ENCODE measurements at regions not wholly inside any gene's neighbourhood (a gene's known extent, or its start where the extent isn't known, plus 50 kb on each side); places are given as distances from the start of the nearest gene placed in this dataset.

DNA sequence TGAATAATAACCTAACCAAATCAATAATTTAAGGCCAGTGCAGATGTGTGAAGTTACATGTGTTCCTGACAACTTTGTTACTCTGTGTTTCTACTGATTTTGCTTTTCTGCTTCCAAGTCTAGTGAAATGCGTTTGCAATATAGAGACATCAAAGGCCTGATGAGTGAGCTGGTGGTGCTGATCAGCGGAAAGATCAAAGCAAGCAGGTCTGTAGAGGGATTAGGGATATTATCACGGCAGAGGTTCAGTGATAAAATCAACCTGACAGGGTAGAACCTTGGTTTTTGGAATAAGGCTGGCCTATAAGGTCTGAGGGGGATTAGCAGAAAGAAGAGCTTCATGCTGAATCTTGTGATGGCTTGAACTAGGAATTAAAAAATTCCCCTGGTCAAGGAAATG, 111.7 kb downstream of the EDEM1 start:
- Histone ChIP-seq H3K4me1 (ENCODE audit: insufficient read depth) (no peaks in the 10 kb centered on the region), H3K27me3 (no peaks in the 10 kb centered on the region), H3K9me3 (no peaks in the 10 kb centered on the region), H3K4me3 (no peak overlapping the region), H3K36me3 (no peaks in the 10 kb centered on the region), H3K27ac (no peak overlapping the region)
- 74 to 83% (median 82%) methylated on average over 3 of the region's 3 CpGs for WGBS, 3 donors
- intact Hi-C loops (cut with DNase I) = no loop called here
- no peak for DNase-seq
- TF ChIP-seq POLR2A (IDR thresholded peaks at IDR 0.05) = no peak
- TF ChIP-seq, protein P1, sequence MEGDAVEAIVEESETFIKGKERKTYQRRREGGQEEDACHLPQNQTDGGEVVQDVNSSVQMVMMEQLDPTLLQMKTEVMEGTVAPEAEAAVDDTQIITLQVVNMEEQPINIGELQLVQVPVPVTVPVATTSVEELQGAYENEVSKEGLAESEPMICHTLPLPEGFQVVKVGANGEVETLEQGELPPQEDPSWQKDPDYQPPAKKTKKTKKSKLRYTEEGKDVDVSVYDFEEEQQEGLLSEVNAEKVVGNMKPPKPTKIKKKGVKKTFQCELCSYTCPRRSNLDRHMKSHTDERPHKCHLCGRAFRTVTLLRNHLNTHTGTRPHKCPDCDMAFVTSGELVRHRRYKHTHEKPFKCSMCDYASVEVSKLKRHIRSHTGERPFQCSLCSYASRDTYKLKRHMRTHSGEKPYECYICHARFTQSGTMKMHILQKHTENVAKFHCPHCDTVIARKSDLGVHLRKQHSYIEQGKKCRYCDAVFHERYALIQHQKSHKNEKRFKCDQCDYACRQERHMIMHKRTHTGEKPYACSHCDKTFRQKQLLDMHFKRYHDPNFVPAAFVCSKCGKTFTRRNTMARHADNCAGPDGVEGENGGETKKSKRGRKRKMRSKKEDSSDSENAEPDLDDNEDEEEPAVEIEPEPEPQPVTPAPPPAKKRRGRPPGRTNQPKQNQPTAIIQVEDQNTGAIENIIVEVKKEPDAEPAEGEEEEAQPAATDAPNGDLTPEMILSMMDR (IDR thresholded peaks at IDR 0.05) = no peak
- TF ChIP-seq EP300 (IDR thresholded peaks at IDR 0.05) = no peak

DNA sequence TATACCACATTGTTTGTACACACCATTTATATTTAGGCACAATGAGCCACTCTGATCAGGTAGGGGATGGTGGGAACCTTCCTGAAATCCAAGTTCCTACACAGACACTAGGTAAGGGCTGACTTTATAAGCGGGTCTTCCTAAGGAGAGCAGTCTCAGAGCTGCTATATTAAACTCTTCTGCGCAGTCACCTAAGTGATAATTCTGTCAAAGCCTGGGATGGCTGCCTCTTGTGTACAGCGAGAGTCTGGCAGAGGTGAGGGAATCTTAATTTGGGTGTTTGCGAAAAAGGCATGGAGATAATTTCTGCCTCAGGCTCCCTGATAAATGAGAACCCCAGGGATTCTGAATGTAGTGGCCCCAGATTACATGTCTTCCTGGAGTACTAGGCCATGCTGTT, 113.1 kb downstream of the EDEM1 start:
- Histone ChIP-seq H3K9me3 (no peaks in the 10 kb centered on the region), H3K4me1 (ENCODE audit: insufficient read depth) (no peaks in the 10 kb centered on the region), H3K36me3 (no peaks in the 10 kb centered on the region), H3K27ac (no peak overlapping the region), H3K27me3 (no peaks in the 10 kb centered on the region), H3K4me3 (no peak overlapping the region)
- intact Hi-C loops (cut with DNase I) = no loop called here
- 92 to 97% (median 93%) methylated on average over 4 of the region's 4 CpGs for WGBS, 3 donors
- TF ChIP-seq EP300 (IDR thresholded peaks at IDR 0.05) = no peak
- no peak for TF ChIP-seq POLR2A (IDR thresholded peaks at IDR 0.05)
- TF ChIP-seq, protein P1 (IDR thresholded peaks at IDR 0.05) = no peak
- no peak for DNase-seq

DNA sequence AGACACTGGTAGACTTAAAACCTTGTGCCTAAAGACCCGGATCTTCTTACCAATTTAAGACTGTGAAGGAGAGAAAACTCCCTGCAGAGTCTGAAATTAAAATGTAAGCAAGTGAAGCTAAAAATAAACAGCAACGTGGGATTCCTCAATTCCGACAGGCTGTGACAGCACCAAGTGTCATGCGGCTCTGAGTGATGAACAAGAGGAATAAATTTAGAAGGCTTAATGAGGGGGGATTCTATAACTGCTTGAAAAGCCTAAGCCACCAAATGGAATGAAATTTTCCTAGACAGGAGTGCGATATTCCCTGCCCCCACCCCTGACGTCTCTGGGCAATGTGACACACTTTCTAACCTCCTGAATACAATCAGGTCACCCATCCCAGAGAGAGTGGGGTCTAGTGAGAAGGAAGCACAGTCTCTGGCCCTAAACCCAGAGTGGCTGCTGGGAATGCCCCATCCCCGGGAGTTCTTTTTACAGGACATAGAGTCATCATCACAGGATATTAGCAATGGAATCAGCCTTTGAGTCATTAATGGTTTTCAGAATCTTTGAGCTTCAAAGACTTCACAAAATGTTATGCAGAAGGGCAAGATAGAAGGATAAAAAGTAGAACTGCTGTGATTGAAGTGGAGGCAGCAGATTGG, 114.3 kb downstream of the EDEM1 start:
- Histone ChIP-seq H3K4me3 (no peak overlapping the region), H3K27me3 (no peaks in the 10 kb centered on the region), H3K27ac (no peak overlapping the region), H3K9me3 (no peaks in the 10 kb centered on the region), H3K36me3 (no peaks in the 10 kb centered on the region), H3K4me1 (ENCODE audit: insufficient read depth) (no peaks in the 10 kb centered on the region)
- WGBS, 3 donors = 39 to 51% (median 49%) methylated on average over 7 of the region's 7 CpGs
- intact Hi-C loops (cut with DNase I) = no loop called here
- TF ChIP-seq EP300 (IDR thresholded peaks at IDR 0.05) = no peak
- TF ChIP-seq POLR2A (IDR thresholded peaks at IDR 0.05) = no peak
- TF ChIP-seq, protein P1 (IDR thresholded peaks at IDR 0.05) = no peak
- DNase-seq = no peak

DNA sequence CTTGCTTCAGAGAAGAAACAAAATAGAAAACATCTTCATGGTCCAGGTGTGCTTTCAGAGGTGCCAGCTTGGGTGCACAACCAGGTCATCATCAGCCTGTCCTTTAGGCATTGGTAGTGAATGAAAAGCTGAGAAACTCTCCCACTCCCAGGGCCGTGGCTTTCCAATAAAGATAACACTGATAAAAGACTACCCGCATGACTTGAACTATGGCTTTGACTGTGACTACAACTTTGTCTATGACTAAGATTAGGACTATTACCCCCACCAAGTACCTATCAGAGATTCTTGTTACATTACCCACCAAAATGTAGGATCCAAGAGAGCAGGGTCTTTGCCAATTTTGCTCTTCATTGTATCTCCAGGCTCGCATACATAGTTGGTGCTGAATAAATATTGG, 115.2 kb downstream of the EDEM1 start:
- Histone ChIP-seq H3K4me1 (ENCODE audit: insufficient read depth) (no peaks in the 10 kb centered on the region), H3K27me3 (no peaks in the 10 kb centered on the region), H3K36me3 (no peaks in the 10 kb centered on the region), H3K4me3 (no peak overlapping the region), H3K27ac (no peak overlapping the region), H3K9me3 (no peaks in the 10 kb centered on the region)
- WGBS, 3 donors = 82 to 86% (median 85%) methylated on average over 3 of the region's 3 CpGs
- DNase-seq = no peak
- TF ChIP-seq, protein P1 (IDR thresholded peaks at IDR 0.05) = no peak
- TF ChIP-seq EP300 (IDR thresholded peaks at IDR 0.05) (no peak), POLR2A (IDR thresholded peaks at IDR 0.05) (no peak)
- intact Hi-C loops (cut with DNase I) = no loop called here
